ENCODE measurements at regions not wholly inside any gene's neighbourhood (a gene's known extent, or its start where the extent isn't known, plus 50 kb on each side); places are given as distances from the start of the nearest gene placed in this dataset.
"Not testable (repeated sequence)": the region's sequence is repeated elsewhere in the genome, so short reads cannot be mapped to it uniquely, and the experiment has no call there.

DNA sequence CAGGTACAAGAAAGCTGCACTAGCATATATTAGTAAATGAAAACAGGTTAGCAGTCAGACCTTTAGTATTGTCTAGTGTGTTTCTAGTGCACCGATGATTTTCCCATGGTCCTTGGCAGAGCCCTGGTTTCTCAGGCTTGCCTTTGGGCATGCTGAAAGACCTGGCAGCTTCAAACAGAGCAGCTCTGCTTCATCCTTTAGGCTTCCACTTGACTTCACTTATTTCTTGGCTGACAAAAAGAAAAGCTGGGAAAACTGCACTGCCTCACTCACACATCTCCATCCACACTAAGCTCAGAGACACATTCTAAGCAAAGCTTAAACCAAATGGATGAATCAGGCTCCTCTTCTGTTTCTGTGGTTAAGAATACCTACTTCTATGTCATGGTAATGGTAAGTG is 374.8 kb upstream of the PDZRN3 start:
- no peak for TF ChIP-seq CTCF (IDR thresholded peaks at IDR 0.05; ENCODE audit: insufficient read depth, low read depth, low read length, missing control alignments)
- DNase-seq (ENCODE audit: low read depth): no peak
- H3K4me3 ChIP-seq (ENCODE audit: low read length): no peak overlapping the region

GRCh38 chr3:73990691-73991090 is 365.9 kb upstream of the PDZRN3 start:
- DNase-seq (ENCODE audit: low read depth); H3K4me3 ChIP-seq (ENCODE audit: low read length): not testable (repeated sequence)

GRCh38 chr3:73966733-73967132 is 342.0 kb upstream of the PDZRN3 start:
- H3K4me3 ChIP-seq (ENCODE audit: low read length): no peak overlapping the region
- no peak for DNase-seq (ENCODE audit: low read depth)
- TF ChIP-seq CTCF (IDR thresholded peaks at IDR 0.05; ENCODE audit: insufficient read depth, low read depth, low read length, missing control alignments): no peak

DNA sequence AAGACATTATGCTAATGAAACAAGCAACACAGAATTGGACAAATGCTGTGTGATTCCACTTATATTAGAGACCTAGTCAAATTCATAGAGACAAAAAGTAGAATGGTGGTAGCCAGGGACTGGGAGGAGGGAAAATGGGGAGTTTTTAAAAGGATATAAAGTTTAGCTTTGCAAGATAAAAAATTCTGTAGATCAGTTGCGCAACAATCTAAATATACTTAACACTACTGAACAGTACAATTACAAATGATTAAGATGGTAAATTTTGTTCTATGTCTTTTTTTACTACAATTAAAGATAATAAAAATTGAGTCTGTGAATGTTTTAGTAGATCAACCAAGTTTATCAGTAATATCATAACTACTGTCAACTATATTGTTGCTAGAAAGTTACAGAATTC is 340.1 kb upstream of the PDZRN3 start:
- TF ChIP-seq CTCF (IDR thresholded peaks at IDR 0.05; ENCODE audit: insufficient read depth, low read depth, low read length, missing control alignments): no peak
- no peak for DNase-seq (ENCODE audit: low read depth)
- no peak overlapping the region for H3K4me3 ChIP-seq (ENCODE audit: low read length)

GRCh38 chr3:73955494-73956070 is 330.8 kb upstream of the PDZRN3 start:
- no peak overlapping the region for H3K4me3 ChIP-seq (ENCODE audit: low read length)
- no peak for DNase-seq (ENCODE audit: low read depth)
- no peak for TF ChIP-seq CTCF (IDR thresholded peaks at IDR 0.05; ENCODE audit: insufficient read depth, low read depth, low read length, missing control alignments)

DNA sequence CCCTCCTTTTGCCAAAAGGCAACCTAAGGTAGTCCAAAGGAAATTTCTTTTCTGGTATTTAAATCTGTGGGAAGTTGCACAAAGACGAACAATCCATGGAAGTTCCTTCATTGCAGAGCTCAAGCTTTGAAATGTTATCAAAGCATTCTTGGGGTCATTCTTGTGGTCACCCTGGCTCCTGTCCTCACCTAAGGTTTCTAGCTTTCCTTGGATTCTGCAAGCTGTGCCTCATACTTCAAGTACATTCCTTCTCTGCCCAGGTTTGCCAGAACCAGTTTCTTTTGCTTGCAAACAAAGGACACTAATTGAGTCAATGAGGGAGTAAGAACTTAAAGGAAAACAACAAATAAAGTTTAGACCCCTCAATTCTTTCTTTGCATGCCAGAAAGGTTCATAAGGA is 329.8 kb upstream of the PDZRN3 start:
- TF ChIP-seq CTCF (IDR thresholded peaks at IDR 0.05; ENCODE audit: insufficient read depth, low read depth, low read length, missing control alignments): no peak
- no peak for DNase-seq (ENCODE audit: low read depth)
- H3K4me3 ChIP-seq (ENCODE audit: low read length): no peak overlapping the region

DNA sequence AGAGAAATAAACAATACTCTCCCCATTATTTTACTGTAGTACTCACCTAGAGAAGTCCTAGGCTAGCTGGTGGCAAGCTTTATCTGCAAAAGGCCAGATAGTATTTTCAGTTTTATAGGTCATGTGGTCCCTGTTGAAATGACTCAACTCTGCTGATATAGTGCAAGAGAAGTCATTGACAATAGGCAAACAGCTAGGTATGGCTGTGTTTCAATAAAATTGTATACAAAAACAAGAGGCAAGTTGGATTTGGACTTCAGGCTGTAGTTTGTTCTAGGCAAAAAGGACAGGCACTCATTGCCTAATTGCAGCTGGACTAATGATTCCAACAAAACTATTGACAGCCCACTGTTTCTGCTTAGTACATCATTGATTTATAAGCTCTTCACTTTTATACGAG is 328.0 kb upstream of the PDZRN3 start:
- no peak for TF ChIP-seq CTCF (IDR thresholded peaks at IDR 0.05; ENCODE audit: insufficient read depth, low read depth, low read length, missing control alignments)
- DNase-seq (ENCODE audit: low read depth): no peak
- H3K4me3 ChIP-seq (ENCODE audit: low read length): no peak overlapping the region
